Keratinocyte (primary cell): ENCODE measurements at regions not wholly inside any gene's neighbourhood (a gene's known extent, or its start where the extent isn't known, plus 50 kb on each side); places are given as distances from the start of the nearest gene placed in this dataset.

Source experiments
- DNase-seq: peaks from one replicate; pipeline ENCODE4 v3.0.0-alpha.2; 2011; ENCODE audit warnings: low read depth, missing footprints, low spot score
- FAIRE-seq: peaks from 2 replicates; lab custom pipeline; 2011; peaks lifted over from hg19 to GRCh38; lab: Jason Lieb, UNC
- H2AFZ ChIP-seq: 2 replicates; pipeline ENCODE4 v1.6.0; 2012; ENCODE audit warnings: low read length, control low read depth, inconsistent platforms; ENCODE audit not compliant: control insufficient read depth
- H3K27ac ChIP-seq: 2 replicates; pipeline ENCODE4 v1.5.1; 2011; ENCODE audit warnings: low read length; ENCODE audit not compliant: control insufficient read depth, insufficient read depth
- H3K27me3 ChIP-seq: 3 replicates; pipeline ENCODE4 v1.6.0; 2011; ENCODE audit warnings: low read length; ENCODE audit not compliant: control insufficient read depth, insufficient read depth; ENCODE audit errors: extremely low read depth
- H3K36me3 ChIP-seq, 2 experiments: 2 replicates in 1 of 2; 3 replicates in 1 of 2; pipeline ENCODE4 v1.5.1; 2011; ENCODE audit warnings: low read length in 2 of 2, mild to moderate bottlenecking in 1 of 2; ENCODE audit not compliant: control insufficient read depth in 2 of 2, insufficient read depth in 2 of 2; ENCODE audit errors: extremely low read depth in 1 of 2
- H3K4me1 ChIP-seq: 3 replicates; pipeline ENCODE4 v1.5.1; 2011; ENCODE audit warnings: low read length; ENCODE audit not compliant: control insufficient read depth, insufficient read depth; ENCODE audit errors: extremely low read depth
- H3K4me2 ChIP-seq: 3 replicates; pipeline ENCODE4 v1.6.0; 2011; ENCODE audit warnings: low read depth, low read length; ENCODE audit not compliant: control insufficient read depth, insufficient read depth; ENCODE audit errors: extremely low read depth
- H3K4me3 ChIP-seq, 3 experiments: fragments of 200-600 bp in 1 of 3; sonication (generic) in 1 of 3; 2 replicates in 2 of 3; 3 replicates in 1 of 3; pipeline ENCODE4 v1.5.1; 2011 to 2016; ENCODE audit warnings: low read length in 3 of 3, mild to moderate bottlenecking in 3 of 3, control low read depth in 2 of 3, inconsistent platforms in 1 of 3, low read depth in 1 of 3, mixed read lengths in 1 of 3, mixed run types in 1 of 3, moderate library complexity in 1 of 3; ENCODE audit not compliant: control insufficient read depth in 2 of 3, insufficient read depth in 2 of 3; ENCODE audit errors: extremely low read depth in 1 of 3
- H3K79me2 ChIP-seq: 2 replicates; pipeline ENCODE4 v1.6.0; 2012; ENCODE audit warnings: low read length; ENCODE audit not compliant: control insufficient read depth, insufficient read depth
- H3K9ac ChIP-seq: 3 replicates; pipeline ENCODE4 v1.6.0; 2011; ENCODE audit warnings: low read length; ENCODE audit not compliant: control insufficient read depth, insufficient read depth; ENCODE audit errors: extremely low read depth
- H3K9me1 ChIP-seq: 3 replicates; pipeline ENCODE4 v1.6.0; 2011; ENCODE audit warnings: low read length; ENCODE audit not compliant: control insufficient read depth, insufficient read depth; ENCODE audit errors: extremely low read depth
- H3K9me3 ChIP-seq: 2 replicates; pipeline ENCODE4 v1.5.1; 2012; ENCODE audit warnings: low read depth, low read length; ENCODE audit not compliant: control insufficient read depth
- H4K20me1 ChIP-seq: 3 replicates; pipeline ENCODE4 v1.6.0; 2011; ENCODE audit warnings: low read length; ENCODE audit not compliant: control insufficient read depth, insufficient read depth; ENCODE audit errors: extremely low read depth
- CTCF ChIP-seq, 3 experiments: IDR thresholded peaks in 1 of 3; conservative IDR thresholded peaks in 1 of 3; optimal IDR thresholded peaks in 1 of 3; 2 replicates in 2 of 3; 3 replicates in 1 of 3; pipeline versions ENCODE3 to v1.5.1; 2011; ENCODE audit warnings: low read length in 3 of 3, mild to moderate bottlenecking in 3 of 3, moderate library complexity in 2 of 3, control low read depth in 1 of 3, inconsistent platforms in 1 of 3; ENCODE audit not compliant: insufficient read depth in 2 of 3; ENCODE audit errors: extremely low read depth in 1 of 3
- EZH2 ChIP-seq: IDR thresholded peaks from one replicate; pipeline ENCODE4 v1.6.1; 2012; ENCODE audit warnings: inconsistent platforms, mild to moderate bottlenecking, low read length, moderate library complexity
- dilution Hi-C: fragments of 300-500 bp; cut with MboI; formaldehyde crosslinking; loops from one replicate; pipeline ENCODE4 v1.7.0; 2020; ENCODE audit warnings: low sequenced_read_pairs; ENCODE audit not compliant: extremely low pct_ligation_motif_present

GRCh38 chrX:25851141-25851540 is 287.0 kb upstream of the MAGEB18 start:
- Histone ChIP-seq H3K9me1 (no peaks in the 10 kb centered on the region), H3K9ac (no peak overlapping the region), H3K36me3 (no peaks in the 10 kb centered on the region), H3K4me1 (no peaks in the 10 kb centered on the region), H2AFZ (no peak overlapping the region), H3K27ac (no peak overlapping the region), H3K9me3 (no peaks in the 10 kb centered on the region), H4K20me1 (no peaks in the 10 kb centered on the region), H3K4me3 (no peak overlapping the region), H3K27me3 (no peaks in the 10 kb centered on the region), H3K4me2 (no peak overlapping the region), H3K79me2 (no peaks in the 10 kb centered on the region)
- dilution Hi-C loops = no loop called here
- TF ChIP-seq CTCF (optimal IDR thresholded peaks at IDR 0.05 in 1 of 3, IDR thresholded peaks at IDR 0.05 in 1 of 3, conservative IDR thresholded peaks at IDR 0.05 in 1 of 3; ENCODE audit: extremely low read depth in 1 of 3, insufficient read depth in 2 of 3, low read length in 3 of 3) (no peak), EZH2 (no peak)
- no peak for FAIRE-seq
- no peak for DNase-seq

- Histone ChIP-seq H3K36me3 (no peaks in the 10 kb centered on the region), H3K4me1 (no peaks in the 10 kb centered on the region), H3K79me2 (no peaks in the 10 kb centered on the region), H3K9me3 (no peaks in the 10 kb centered on the region), H3K4me2 (no peak overlapping the region), H3K4me3 (no peak overlapping the region), H3K9me1 (no peaks in the 10 kb centered on the region), H3K27me3 (no peaks in the 10 kb centered on the region), H3K9ac (no peak overlapping the region), H4K20me1 (no peaks in the 10 kb centered on the region), H3K27ac (no peak overlapping the region), H2AFZ (no peak overlapping the region)
- dilution Hi-C loops = no loop called here
- no peak for DNase-seq
- TF ChIP-seq EZH2 (no peak), CTCF (optimal IDR thresholded peaks at IDR 0.05 in 1 of 3, IDR thresholded peaks at IDR 0.05 in 1 of 3, conservative IDR thresholded peaks at IDR 0.05 in 1 of 3; ENCODE audit: extremely low read depth in 1 of 3, insufficient read depth in 2 of 3, low read length in 3 of 3) (no peak)
- no peak for FAIRE-seq
These were observed 285.1 kb upstream of the MAGEB18 start for GRCh38 chrX:25853002-25853479.
